CD14-positive monocyte (primary cell): ENCODE measurements at regions not wholly inside any gene's neighbourhood (a gene's known extent, or its start where the extent isn't known, plus 50 kb on each side); places are given as distances from the start of the nearest gene placed in this dataset.

Experiments used
- DNase-seq, 3 donors: peaks; one replicate each; pipeline ENCODE4 v3.0.0-alpha.2; 2011 to 2022
- H2AFZ ChIP-seq: 2 replicates; pipeline ENCODE4 v1.6.0; 2012; ENCODE audit warnings: mild to moderate bottlenecking, low read depth, low read length, inconsistent platforms; ENCODE audit not compliant: insufficient read depth, poor library complexity, severe bottlenecking
- H3K27ac ChIP-seq, 2 donors: 1 replicate in 1 of 2; 2 replicates in 1 of 2; pipeline ENCODE4 v1.5.1; 2012 to 2013; ENCODE audit warnings: low read length in 2 of 2, control low read depth in 1 of 2, inconsistent platforms in 1 of 2, low read depth in 1 of 2, mild to moderate bottlenecking in 1 of 2
- H3K27me3 ChIP-seq, 2 donors: one replicate each; pipeline versions ENCODE4 v1.6.0 to v1.6.1; 2011 to 2013; ENCODE audit warnings: low read length in 2 of 2; ENCODE audit not compliant: control insufficient read depth in 2 of 2, insufficient read depth in 2 of 2
- H3K36me3 ChIP-seq, 2 donors: replicated peaks in 1 of 2; 1 replicate in 1 of 2; 2 replicates in 1 of 2; pipeline versions ENCODE4 v1.5.1 to v1.6.1; 2012 to 2013; ENCODE audit warnings: low read length in 2 of 2, control low read depth in 1 of 2, inconsistent platforms in 1 of 2, mild to moderate bottlenecking in 1 of 2; ENCODE audit not compliant: insufficient read depth in 2 of 2, control insufficient read depth in 1 of 2
- H3K4me1 ChIP-seq, 2 donors: 1 replicate in 1 of 2; 2 replicates in 1 of 2; pipeline versions ENCODE4 v1.5.1 to v1.6.1; 2012 to 2013; ENCODE audit warnings: low read length in 2 of 2, control low read depth in 1 of 2, inconsistent platforms in 1 of 2, mild to moderate bottlenecking in 1 of 2, moderate library complexity in 1 of 2; ENCODE audit not compliant: insufficient read depth in 2 of 2, control insufficient read depth in 1 of 2
- H3K4me2 ChIP-seq: replicated peaks from 2 replicates; pipeline ENCODE3; 2012; ENCODE audit warnings: low read length, moderate library complexity, mild to moderate bottlenecking; ENCODE audit not compliant: poor library complexity, severe bottlenecking; ENCODE audit errors: extremely low read depth
- H3K4me3 ChIP-seq, 3 experiments: fragments of 200-600 bp in 1 of 3; sonication (generic) in 1 of 3; replicated peaks in 1 of 3; 1 replicate in 2 of 3; 2 replicates in 1 of 3; pipeline ENCODE4 v1.5.1; 2011 to 2013; ENCODE audit warnings: low read length in 3 of 3, mild to moderate bottlenecking in 3 of 3, control low read depth in 2 of 3, low read depth in 2 of 3, inconsistent platforms in 1 of 3, moderate library complexity in 1 of 3
- H3K79me2 ChIP-seq: 2 replicates; pipeline ENCODE4 v1.6.0; 2012; ENCODE audit warnings: mild to moderate bottlenecking, control low read depth, inconsistent platforms, low read length, moderate library complexity; ENCODE audit not compliant: insufficient read depth
- H3K9ac ChIP-seq: 2 replicates; pipeline ENCODE4 v1.6.0; 2017; ENCODE audit warnings: low read length, mild to moderate bottlenecking; ENCODE audit not compliant: insufficient read depth, poor library complexity, severe bottlenecking
- H3K9me3 ChIP-seq, 2 donors: replicated peaks in 1 of 2; 1 replicate in 1 of 2; 2 replicates in 1 of 2; pipeline versions ENCODE4 v1.5.1 to v1.6.1; 2012 to 2013; ENCODE audit warnings: low read length in 2 of 2, control low read depth in 1 of 2; ENCODE audit not compliant: control insufficient read depth in 1 of 2, insufficient read depth in 1 of 2
- H4K20me1 ChIP-seq: 2 replicates; pipeline ENCODE4 v1.6.0; 2012; ENCODE audit warnings: mild to moderate bottlenecking, low read length, control low read depth, moderate library complexity; ENCODE audit not compliant: insufficient read depth
- H3K27ac Mint-ChIP-seq, 7 donors: one replicate each; pipeline ENCODE4 v1.8.0; 2020; ENCODE audit warnings: mild to moderate bottlenecking in 7 of 7, mixed read lengths in 7 of 7, moderate library complexity in 6 of 7, inconsistent platforms in 2 of 7
- H3K27me3 Mint-ChIP-seq, 3 donors: one replicate each; pipeline ENCODE4 v1.8.0; 2021 to 2022; ENCODE audit warnings: low read depth in 3 of 3, mild to moderate bottlenecking in 3 of 3, mixed read lengths in 3 of 3, moderate library complexity in 3 of 3, inconsistent platforms in 1 of 3
- H3K36me3 Mint-ChIP-seq, 2 donors: one replicate each; pipeline ENCODE4 v1.8.0; 2020; ENCODE audit warnings: mixed read lengths in 2 of 2, inconsistent platforms in 1 of 2, mild to moderate bottlenecking in 1 of 2
- H3K4me1 Mint-ChIP-seq: one replicate; pipeline ENCODE4 v1.8.0; 2020; ENCODE audit warnings: mild to moderate bottlenecking, mixed read lengths
- H3K4me3 Mint-ChIP-seq, 2 donors: one replicate each; pipeline ENCODE4 v1.8.0; 2020; ENCODE audit warnings: mild to moderate bottlenecking in 2 of 2, mixed read lengths in 2 of 2, moderate library complexity in 1 of 2
- H3K9me3 Mint-ChIP-seq, 7 donors: one replicate each; pipeline ENCODE4 v1.8.0; 2020 to 2022; ENCODE audit warnings: mixed read lengths in 7 of 7, mild to moderate bottlenecking in 6 of 7, moderate library complexity in 6 of 7, inconsistent platforms in 2 of 7
- WGBS: methylation state at CpG from one replicate; pipeline ENCODE4 v1.1.5; 2013; ENCODE audit warnings: missing lambda C conversion rate; ENCODE audit not compliant: insufficient coverage; 5-methylcytosine and 5-hydroxymethylcytosine counted together
- intact Hi-C, 2 donors: fragments of 100-400 bp; cut with micrococcal nuclease; formaldehyde crosslinking; loops; one replicate each; pipeline versions ENCODE4 v1.15.0 to v1.15.1; 2023
- TF ChIP-seq, protein P1 (sequence below): fragments of 200-600 bp; IDR thresholded peaks from one replicate; pipeline ENCODE4 v1.8.0; 2022; ENCODE audit warnings: antibody characterized with exemption, mild to moderate bottlenecking

DNA sequence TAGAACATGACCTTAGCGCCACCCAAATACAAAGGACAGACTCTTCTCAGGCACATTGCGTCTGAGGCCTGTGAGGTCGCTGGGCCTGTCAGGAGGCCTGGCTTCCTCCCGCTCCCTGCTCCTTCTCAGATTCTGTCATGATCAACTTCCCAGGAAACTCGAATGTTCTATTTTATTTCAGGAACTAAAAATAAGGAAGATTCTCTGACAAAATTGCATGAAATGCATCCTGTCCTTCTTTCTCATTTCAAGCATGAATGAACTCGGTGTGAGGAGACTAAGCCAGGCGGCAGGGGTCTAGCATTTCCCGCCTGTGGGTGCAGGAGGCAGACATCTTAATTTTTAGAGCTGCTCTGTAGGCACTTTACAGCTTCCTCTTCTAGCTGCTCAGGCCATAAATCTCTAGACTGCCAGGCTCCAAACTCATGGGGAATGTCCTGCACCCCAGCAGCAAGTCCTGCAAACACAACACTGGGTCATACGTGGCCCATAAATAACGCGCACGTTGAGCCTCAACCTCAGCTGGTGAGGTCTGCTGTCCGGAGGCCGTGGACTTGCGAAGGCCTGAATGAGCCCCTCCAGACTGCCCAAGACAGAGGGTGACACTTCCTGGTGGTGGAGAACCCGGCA lies 109.7 kb upstream of the ZNF236 start:
- 59% methylated on average over 11 of the region's 16 CpGs for WGBS
- Histone ChIP-seq H3K4me2 (no peak overlapping the region), H2AFZ (peak overlapping the region; percentile 25), H3K36me3 (no peaks in the 10 kb centered on the region), H3K79me2 (no peaks in the 10 kb centered on the region), H3K4me3 (no peak overlapping the region), H4K20me1 (no peaks in the 10 kb centered on the region), H3K27ac (no peak overlapping the region), H3K4me1 (peaks cover 3 to 4% of the 10 kb centered on the region in 2 donors), H3K27me3 (no peaks in the 10 kb centered on the region), H3K9ac (no peak overlapping the region), H3K9me3 (peaks cover 0 to 3% of the 10 kb centered on the region in 2 donors)
- Mint-ChIP-seq H3K9me3 (no peaks in the 10 kb centered on the region), H3K27ac (peak overlapping the region in 1 of 7 donors; percentile 10), H3K4me3 (no peak overlapping the region), H3K27me3 (peaks cover 0 to 2% (median 2%) of the 10 kb centered on the region in 3 donors), H3K36me3 (no peaks in the 10 kb centered on the region), H3K4me1 (peaks cover 7% of the 10 kb centered on the region)
- no peak for DNase-seq
- TF ChIP-seq, protein P1, sequence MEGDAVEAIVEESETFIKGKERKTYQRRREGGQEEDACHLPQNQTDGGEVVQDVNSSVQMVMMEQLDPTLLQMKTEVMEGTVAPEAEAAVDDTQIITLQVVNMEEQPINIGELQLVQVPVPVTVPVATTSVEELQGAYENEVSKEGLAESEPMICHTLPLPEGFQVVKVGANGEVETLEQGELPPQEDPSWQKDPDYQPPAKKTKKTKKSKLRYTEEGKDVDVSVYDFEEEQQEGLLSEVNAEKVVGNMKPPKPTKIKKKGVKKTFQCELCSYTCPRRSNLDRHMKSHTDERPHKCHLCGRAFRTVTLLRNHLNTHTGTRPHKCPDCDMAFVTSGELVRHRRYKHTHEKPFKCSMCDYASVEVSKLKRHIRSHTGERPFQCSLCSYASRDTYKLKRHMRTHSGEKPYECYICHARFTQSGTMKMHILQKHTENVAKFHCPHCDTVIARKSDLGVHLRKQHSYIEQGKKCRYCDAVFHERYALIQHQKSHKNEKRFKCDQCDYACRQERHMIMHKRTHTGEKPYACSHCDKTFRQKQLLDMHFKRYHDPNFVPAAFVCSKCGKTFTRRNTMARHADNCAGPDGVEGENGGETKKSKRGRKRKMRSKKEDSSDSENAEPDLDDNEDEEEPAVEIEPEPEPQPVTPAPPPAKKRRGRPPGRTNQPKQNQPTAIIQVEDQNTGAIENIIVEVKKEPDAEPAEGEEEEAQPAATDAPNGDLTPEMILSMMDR, result no peak
- intact Hi-C loops, result no loop called here

DNA sequence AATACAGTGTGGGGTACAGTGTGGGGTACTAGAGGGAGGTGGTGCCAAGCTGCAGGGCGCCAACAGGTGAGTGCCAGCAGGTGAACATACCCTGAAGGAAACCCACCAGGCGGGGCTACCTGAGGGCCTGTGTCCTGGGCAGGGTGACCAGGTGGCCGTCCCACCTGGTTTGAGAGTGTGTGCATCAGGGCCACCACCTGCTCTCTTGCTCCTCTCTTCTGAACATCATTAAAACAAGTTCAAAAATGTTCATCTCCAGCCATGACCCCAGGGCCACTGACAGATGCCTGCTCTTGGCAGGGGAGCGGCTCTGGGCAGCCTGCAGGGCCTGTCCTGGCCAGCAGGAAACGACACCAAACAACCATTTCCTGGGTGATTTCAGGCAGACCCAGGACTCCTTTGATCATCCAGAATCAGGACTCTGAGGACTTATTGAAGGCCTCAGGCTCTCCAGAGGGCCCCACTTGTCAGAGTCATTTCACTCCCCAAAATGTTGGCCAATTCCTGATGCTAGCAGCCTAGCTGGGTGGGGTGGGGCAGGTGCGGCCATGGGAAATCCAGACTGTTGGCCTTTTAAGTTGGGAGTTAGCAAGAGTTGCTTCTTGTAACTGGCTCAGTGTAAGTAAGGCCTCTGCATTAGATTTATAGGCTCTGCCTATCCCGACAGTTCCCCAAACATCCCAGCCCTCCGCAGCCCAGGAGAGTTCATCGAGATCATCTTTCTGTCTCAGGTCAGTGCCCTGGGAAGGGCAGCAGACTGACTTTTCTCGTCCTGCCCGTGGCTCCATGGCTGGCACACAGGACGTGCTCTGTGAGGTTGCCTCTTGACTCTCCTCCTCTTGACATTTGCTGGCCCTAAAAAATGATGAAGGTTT lies 111.5 kb upstream of the ZNF236 start:
- H3K9me3 ChIP-seq, result peaks cover 0 to 3% of the 10 kb centered on the region in 2 donors
- no peaks in the 10 kb centered on the region for H3K36me3 ChIP-seq
- H3K27me3 ChIP-seq, result no peaks in the 10 kb centered on the region
- peaks cover 1 to 2% (median 2%) of the 10 kb centered on the region in 3 donors for H3K27me3 Mint-ChIP-seq
- intact Hi-C loops, result no loop called here
- no peak overlapping the region for H3K4me3 Mint-ChIP-seq
- no peaks in the 10 kb centered on the region for H3K79me2 ChIP-seq
- TF ChIP-seq, protein P1, result no peak
- H3K9ac ChIP-seq, result no peak overlapping the region
- peak overlapping the region in 1 of 7 donors; percentile 21 for H3K27ac Mint-ChIP-seq
- H3K36me3 Mint-ChIP-seq, result no peaks in the 10 kb centered on the region
- H4K20me1 ChIP-seq, result no peaks in the 10 kb centered on the region
- no peak for DNase-seq
- WGBS, result 96% methylated on average over 7 of the region's 12 CpGs
- peaks cover 7% of the 10 kb centered on the region for H3K4me1 Mint-ChIP-seq
- peaks cover 3 to 4% of the 10 kb centered on the region in 2 donors for H3K4me1 ChIP-seq
- no peak overlapping the region for H3K4me2 ChIP-seq
- no peak overlapping the region for H3K4me3 ChIP-seq
- no peak overlapping the region for H3K27ac ChIP-seq
- no peaks in the 10 kb centered on the region for H3K9me3 Mint-ChIP-seq
- no peak overlapping the region for H2AFZ ChIP-seq
